H1 (cell line): ENCODE measurements at regions not wholly inside any gene's neighbourhood (a gene's known extent, or its start where the extent isn't known, plus 50 kb on each side); places are given as distances from the start of the nearest gene placed in this dataset.

ENCODE experiments used
- CTCF ChIA-PET: fragments of 300-600 bp; sonication (Branson Sonifier 250); formaldehyde crosslinking; loops from one replicate; lab custom pipeline; 2021; ENCODE audit not compliant: partially characterized antibody; lab: Charles Lee
- POLR2A ChIA-PET: fragments of 300-600 bp; sonication (Branson Sonifier 250); formaldehyde crosslinking; loops from one replicate; lab custom pipeline; 2021; ENCODE audit warnings: inconsistent platforms; ENCODE audit not compliant: partially characterized antibody; lab: Charles Lee
- DNase-seq, 2 experiments: peaks; one replicate each; pipeline versions ENCODE4 v3.0.0 to v3.0.0-alpha.2; 2010 to 2022; ENCODE audit warnings: low spot score in 2 of 2, low read depth in 1 of 2, mixed read lengths in 1 of 2
- FAIRE-seq: peaks from 2 replicates; lab custom pipeline; 2011; peaks lifted over from hg19 to GRCh38; lab: Jason Lieb, UNC
- H2AFZ ChIP-seq: 2 replicates; pipeline ENCODE4 v1.8.1; 2012; ENCODE audit warnings: low read length, inconsistent platforms
- H2AK5ac ChIP-seq: 2 replicates; pipeline ENCODE4 v1.6.1; 2013; ENCODE audit warnings: low read depth, low read length
- H2BK120ac ChIP-seq: replicated peaks from 2 replicates; pipeline ENCODE3; 2013; ENCODE audit warnings: low read depth, low read length, inconsistent platforms
- H2BK12ac ChIP-seq: 2 replicates; pipeline ENCODE4 v1.6.1; 2013; ENCODE audit warnings: low read depth, low read length
- H2BK15ac ChIP-seq: 2 replicates; pipeline ENCODE4 v1.6.1; 2013; ENCODE audit warnings: low read length
- H2BK20ac ChIP-seq: 2 replicates; pipeline ENCODE4 v1.6.1; 2013; ENCODE audit warnings: low read length
- H2BK5ac ChIP-seq: 2 replicates; pipeline ENCODE4 v1.6.1; 2013; ENCODE audit warnings: low read depth, low read length
- H3K14ac ChIP-seq: 2 replicates; pipeline ENCODE4 v1.6.1; 2013; ENCODE audit warnings: inconsistent platforms; ENCODE audit not compliant: insufficient read length
- H3K18ac ChIP-seq: 2 replicates; pipeline ENCODE4 v1.6.1; 2013; ENCODE audit warnings: low read length; ENCODE audit errors: extremely low read depth
- H3K23ac ChIP-seq: 2 replicates; pipeline ENCODE4 v1.6.1; 2013; ENCODE audit warnings: inconsistent platforms; ENCODE audit not compliant: insufficient read length
- H3K23me2 ChIP-seq: 2 replicates; pipeline ENCODE4 v1.6.1; 2013; ENCODE audit warnings: low read depth, low read length
- H3K27ac ChIP-seq: 2 replicates; pipeline ENCODE4 v1.6.1; 2011; ENCODE audit warnings: low read depth, low read length, inconsistent platforms
- H3K27me3 ChIP-seq, 4 experiments: replicated peaks in 1 of 4; 1 replicate in 1 of 4; 2 replicates in 3 of 4; pipeline versions ENCODE4 v1.6.1 to v1.8.1; 2011 to 2013; ENCODE audit warnings: low read length in 3 of 4, mild to moderate bottlenecking in 3 of 4, inconsistent platforms in 2 of 4, mixed read lengths in 2 of 4, moderate library complexity in 1 of 4; ENCODE audit not compliant: control insufficient read depth in 3 of 4, insufficient read depth in 3 of 4; ENCODE audit errors: extremely low read depth in 1 of 4
- H3K36me3 ChIP-seq, 4 experiments: 2 replicates each; pipeline versions ENCODE4 v1.6.1 to v1.8.1; 2011 to 2013; ENCODE audit warnings: mild to moderate bottlenecking in 4 of 4, low read length in 3 of 4, moderate library complexity in 2 of 4, control low read depth in 1 of 4, inconsistent platforms in 1 of 4; ENCODE audit not compliant: insufficient read depth in 4 of 4, control insufficient read depth in 2 of 4
- H3K4ac ChIP-seq: replicated peaks from 2 replicates; pipeline ENCODE3; 2013; ENCODE audit warnings: low read length, low read depth, mixed read lengths, inconsistent platforms; ENCODE audit not compliant: insufficient read length
- H3K4me1 ChIP-seq, 4 experiments: replicated peaks in 1 of 4; 1 replicate in 1 of 4; 2 replicates in 3 of 4; pipeline versions ENCODE4 v1.6.1 to v1.8.1; 2011 to 2013; ENCODE audit warnings: low read length in 3 of 4, inconsistent platforms in 2 of 4, mixed read lengths in 1 of 4; ENCODE audit not compliant: insufficient read depth in 4 of 4, control insufficient read depth in 3 of 4
- H3K4me2 ChIP-seq, 2 experiments: 2 replicates each; pipeline versions ENCODE4 v1.6.1 to v1.8.1; 2011 to 2013; ENCODE audit warnings: low read depth in 2 of 2, low read length in 2 of 2, control low read depth in 1 of 2, inconsistent platforms in 1 of 2, mild to moderate bottlenecking in 1 of 2; ENCODE audit not compliant: insufficient read depth in 1 of 2
- H3K4me3 ChIP-seq, 4 experiments: fragments of 200-600, 300-600 bp in 1 of 4; sonication (generic), shearing (Covaris generic), sonication (Bioruptor Twin) in 1 of 4; 2 replicates each; pipeline versions ENCODE4 v1.5.1 to v1.8.1; 2011 to 2016; ENCODE audit warnings: low read length in 4 of 4, low read depth in 3 of 4, control low read depth in 2 of 4, inconsistent platforms in 2 of 4, mild to moderate bottlenecking in 2 of 4, mixed read lengths in 1 of 4, moderate library complexity in 1 of 4; ENCODE audit not compliant: insufficient read depth in 2 of 4; ENCODE audit errors: extremely low read depth in 1 of 4
- H3K56ac ChIP-seq: replicated peaks from 2 replicates; pipeline ENCODE3; 2013; ENCODE audit warnings: low read depth, mild to moderate bottlenecking, mixed read lengths, low read length, inconsistent platforms; ENCODE audit not compliant: insufficient read length
- H3K79me1 ChIP-seq: 2 replicates; pipeline ENCODE4 v1.6.1; 2013; ENCODE audit warnings: low read depth, low read length, control low read depth
- H3K79me2 ChIP-seq, 2 experiments: 2 replicates each; pipeline versions ENCODE4 v1.6.1 to v1.8.1; 2012 to 2013; ENCODE audit warnings: low read length in 2 of 2, mild to moderate bottlenecking in 2 of 2, inconsistent platforms in 1 of 2; ENCODE audit not compliant: insufficient read depth in 2 of 2, control insufficient read depth in 1 of 2
- H3K9ac ChIP-seq, 4 experiments: replicated peaks in 1 of 4; 1 replicate in 1 of 4; 2 replicates in 3 of 4; pipeline versions ENCODE4 v1.6.1 to v1.8.1; 2011 to 2013; ENCODE audit warnings: low read depth in 3 of 4, low read length in 3 of 4, control low read depth in 2 of 4, mild to moderate bottlenecking in 2 of 4, moderate library complexity in 2 of 4, inconsistent platforms in 1 of 4; ENCODE audit errors: extremely low read depth in 1 of 4
- H3K9me3 ChIP-seq, 2 experiments: 2 replicates each; pipeline versions ENCODE4 v1.6.1 to v1.8.1; 2012 to 2013; ENCODE audit warnings: mild to moderate bottlenecking in 2 of 2, moderate library complexity in 2 of 2, control low read depth in 1 of 2, inconsistent platforms in 1 of 2, low read depth in 1 of 2, low read length in 1 of 2, mixed read lengths in 1 of 2; ENCODE audit not compliant: insufficient read depth in 2 of 2
- H4K20me1 ChIP-seq, 2 experiments: replicated peaks in 1 of 2; 2 replicates each; pipeline versions ENCODE3 to v1.8.1; 2011 to 2013; ENCODE audit warnings: inconsistent platforms in 2 of 2, low read length in 2 of 2, mild to moderate bottlenecking in 1 of 2; ENCODE audit not compliant: insufficient read depth in 2 of 2, control insufficient read depth in 1 of 2
- H4K5ac ChIP-seq: 2 replicates; pipeline ENCODE4 v1.6.1; 2013; ENCODE audit warnings: low read length, low read depth, mixed read lengths, inconsistent platforms; ENCODE audit not compliant: insufficient read length
- H4K8ac ChIP-seq: 2 replicates; pipeline ENCODE4 v1.8.0; 2013; ENCODE audit warnings: mild to moderate bottlenecking, moderate library complexity, low read length, inconsistent platforms; ENCODE audit not compliant: insufficient read depth; ENCODE audit errors: extremely low read depth
- H4K91ac ChIP-seq: replicated peaks from 2 replicates; pipeline ENCODE3; 2013; ENCODE audit warnings: low read length, mixed read lengths, inconsistent platforms; ENCODE audit not compliant: insufficient read length
- CEBPB ChIP-seq: IDR thresholded peaks from 2 replicates; pipeline ENCODE4 v1.6.1; 2012; ENCODE audit warnings: low read depth, low read length
- POLR2A ChIP-seq, 2 experiments: IDR thresholded peaks; 1 replicate in 1 of 2; 2 replicates in 1 of 2; pipeline ENCODE4 v1.6.1; 2011; ENCODE audit warnings: low read depth in 2 of 2, low read length in 2 of 2, mild to moderate bottlenecking in 2 of 2; ENCODE audit errors: control extremely low read depth in 1 of 2
- POLR2AphosphoS5 ChIP-seq: IDR thresholded peaks from 2 replicates; pipeline ENCODE4 v1.6.1; 2011; ENCODE audit warnings: low read depth, low read length
- RXRA ChIP-seq: IDR thresholded peaks from 2 replicates; pipeline ENCODE4 v1.6.1; 2011; ENCODE audit warnings: low read depth, mild to moderate bottlenecking, low read length, moderate library complexity; ENCODE audit not compliant: insufficient read depth
- SIN3A ChIP-seq, 2 experiments: IDR thresholded peaks in 1 of 2; conservative IDR thresholded peaks in 1 of 2; 2 replicates each; pipeline ENCODE4 v1.6.1; 2011 to 2012; ENCODE audit warnings: low read length in 2 of 2, improper control_type of control experiment in 1 of 2, low read depth in 1 of 2, mild to moderate bottlenecking in 1 of 2
- SP2 ChIP-seq: IDR thresholded peaks from 2 replicates; pipeline ENCODE4 v1.6.1; 2012; ENCODE audit warnings: mild to moderate bottlenecking, low read length, inconsistent platforms
- SP4 ChIP-seq: IDR thresholded peaks from 2 replicates; pipeline ENCODE4 v1.6.1; 2012; ENCODE audit warnings: low read length, inconsistent platforms
- TAF7 ChIP-seq: optimal IDR thresholded peaks from 2 replicates; pipeline ENCODE3; 2011; ENCODE audit warnings: low read depth, mild to moderate bottlenecking, inconsistent platforms, low read length, moderate library complexity, borderline replicate concordance
- ZNF274 ChIP-seq: IDR thresholded peaks from 2 replicates; pipeline ENCODE4 v1.7.0; 2012; ENCODE audit warnings: low read length, borderline replicate concordance; ENCODE audit errors: extremely low read depth
- TF ChIP-seq, protein P1 (sequence below), 3 experiments: IDR thresholded peaks; 1 replicate in 2 of 3; 2 replicates in 1 of 3; pipeline versions ENCODE4 v1.5.1 to v1.6.1; 2011; ENCODE audit warnings: low read length in 3 of 3, mild to moderate bottlenecking in 3 of 3, inconsistent platforms in 2 of 3, low read depth in 1 of 3, moderate library complexity in 1 of 3; ENCODE audit not compliant: insufficient read depth in 1 of 3; ENCODE audit errors: control extremely low read depth in 1 of 3
- TF ChIP-seq, protein P2 (sequence below): IDR thresholded peaks from 2 replicates; pipeline ENCODE4 v1.6.1; 2012; ENCODE audit warnings: inconsistent platforms
- TF ChIP-seq, protein P3 (sequence below): IDR thresholded peaks from 2 replicates; pipeline ENCODE4 v1.6.1; 2012; ENCODE audit warnings: low read length, inconsistent platforms

DNA sequence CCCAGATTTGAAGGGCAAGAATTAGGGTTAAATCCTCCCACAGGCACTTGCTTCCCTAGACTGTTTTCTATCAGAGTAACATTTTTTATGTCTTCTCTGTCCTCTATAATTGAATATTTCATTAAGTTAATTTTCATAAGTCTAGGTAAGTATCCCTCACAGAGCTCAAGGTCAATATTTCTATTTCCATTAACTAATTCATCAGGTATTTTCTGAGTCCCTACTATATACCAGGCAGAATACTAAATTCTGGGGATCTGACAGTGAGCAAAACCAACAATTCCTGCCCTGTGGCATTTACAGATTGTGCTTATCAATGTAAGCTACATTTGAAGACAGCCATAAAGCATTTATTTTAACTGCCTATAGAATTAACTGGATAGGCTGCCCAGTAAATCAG is 86.4 kb upstream of the RBBP8 start:
- no peak overlapping the region for H4K5ac ChIP-seq
- no peaks in the 10 kb centered on the region for H4K20me1 ChIP-seq
- no peak overlapping the region for H2AFZ ChIP-seq
- no peaks in the 10 kb centered on the region for H3K23me2 ChIP-seq
- no peaks in the 10 kb centered on the region for H3K27me3 ChIP-seq
- H2BK15ac ChIP-seq, result no peak overlapping the region
- ChIA-PET CTCF (interaction anchor here (1.4 to 2.6 kb wide), 3 partner anchors 12 to 137 kb away, joined by 3 to 9 read pairs (median 4); no protein-coding TSS in a partner anchor), POLR2A (no interaction called here)
- H3K9me3 ChIP-seq, result no peaks in the 10 kb centered on the region
- FAIRE-seq (no peak), DNase-seq (no peak)
- no peak overlapping the region for H3K18ac ChIP-seq
- H2BK20ac ChIP-seq, result no peak overlapping the region
- no peak overlapping the region for H3K23ac ChIP-seq
- no peak overlapping the region for H4K8ac ChIP-seq
- no peak overlapping the region for H3K14ac ChIP-seq
- no peak overlapping the region for H3K27ac ChIP-seq
- H2AK5ac ChIP-seq, result no peak overlapping the region
- no peak overlapping the region for H3K9ac ChIP-seq
- H3K79me2 ChIP-seq, result no peaks in the 10 kb centered on the region
- H2BK5ac ChIP-seq, result no peak overlapping the region
- H2BK120ac ChIP-seq, result no peak overlapping the region
- no peaks in the 10 kb centered on the region for H3K4me1 ChIP-seq
- no peak overlapping the region for H3K4ac ChIP-seq
- no peak overlapping the region for H3K4me3 ChIP-seq
- H3K56ac ChIP-seq, result no peak overlapping the region
- H3K4me2 ChIP-seq, result no peak overlapping the region
- no peak overlapping the region for H2BK12ac ChIP-seq
- H3K36me3 ChIP-seq, result no peaks in the 10 kb centered on the region
- no peak overlapping the region for H4K91ac ChIP-seq
- no peaks in the 10 kb centered on the region for H3K79me1 ChIP-seq
- no peak for TF ChIP-seq TAF7
- no peak for TF ChIP-seq POLR2A (IDR thresholded peaks at IDR 0.05; ENCODE audit: control extremely low read depth in 1 of 2, low read depth in 2 of 2, low read length in 2 of 2)
- TF ChIP-seq CEBPB, result no peak
- no peak for TF ChIP-seq ZNF274
- no peak for TF ChIP-seq POLR2AphosphoS5
- TF ChIP-seq, protein P1, sequence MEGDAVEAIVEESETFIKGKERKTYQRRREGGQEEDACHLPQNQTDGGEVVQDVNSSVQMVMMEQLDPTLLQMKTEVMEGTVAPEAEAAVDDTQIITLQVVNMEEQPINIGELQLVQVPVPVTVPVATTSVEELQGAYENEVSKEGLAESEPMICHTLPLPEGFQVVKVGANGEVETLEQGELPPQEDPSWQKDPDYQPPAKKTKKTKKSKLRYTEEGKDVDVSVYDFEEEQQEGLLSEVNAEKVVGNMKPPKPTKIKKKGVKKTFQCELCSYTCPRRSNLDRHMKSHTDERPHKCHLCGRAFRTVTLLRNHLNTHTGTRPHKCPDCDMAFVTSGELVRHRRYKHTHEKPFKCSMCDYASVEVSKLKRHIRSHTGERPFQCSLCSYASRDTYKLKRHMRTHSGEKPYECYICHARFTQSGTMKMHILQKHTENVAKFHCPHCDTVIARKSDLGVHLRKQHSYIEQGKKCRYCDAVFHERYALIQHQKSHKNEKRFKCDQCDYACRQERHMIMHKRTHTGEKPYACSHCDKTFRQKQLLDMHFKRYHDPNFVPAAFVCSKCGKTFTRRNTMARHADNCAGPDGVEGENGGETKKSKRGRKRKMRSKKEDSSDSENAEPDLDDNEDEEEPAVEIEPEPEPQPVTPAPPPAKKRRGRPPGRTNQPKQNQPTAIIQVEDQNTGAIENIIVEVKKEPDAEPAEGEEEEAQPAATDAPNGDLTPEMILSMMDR (IDR thresholded peaks at IDR 0.05; ENCODE audit: control extremely low read depth in 1 of 3, insufficient read depth in 1 of 3, low read depth in 1 of 3, low read length in 3 of 3), result no peak
- TF ChIP-seq, protein P2, sequence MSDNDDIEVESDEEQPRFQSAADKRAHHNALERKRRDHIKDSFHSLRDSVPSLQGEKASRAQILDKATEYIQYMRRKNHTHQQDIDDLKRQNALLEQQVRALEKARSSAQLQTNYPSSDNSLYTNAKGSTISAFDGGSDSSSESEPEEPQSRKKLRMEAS, result no peak
- TF ChIP-seq, protein P3, sequence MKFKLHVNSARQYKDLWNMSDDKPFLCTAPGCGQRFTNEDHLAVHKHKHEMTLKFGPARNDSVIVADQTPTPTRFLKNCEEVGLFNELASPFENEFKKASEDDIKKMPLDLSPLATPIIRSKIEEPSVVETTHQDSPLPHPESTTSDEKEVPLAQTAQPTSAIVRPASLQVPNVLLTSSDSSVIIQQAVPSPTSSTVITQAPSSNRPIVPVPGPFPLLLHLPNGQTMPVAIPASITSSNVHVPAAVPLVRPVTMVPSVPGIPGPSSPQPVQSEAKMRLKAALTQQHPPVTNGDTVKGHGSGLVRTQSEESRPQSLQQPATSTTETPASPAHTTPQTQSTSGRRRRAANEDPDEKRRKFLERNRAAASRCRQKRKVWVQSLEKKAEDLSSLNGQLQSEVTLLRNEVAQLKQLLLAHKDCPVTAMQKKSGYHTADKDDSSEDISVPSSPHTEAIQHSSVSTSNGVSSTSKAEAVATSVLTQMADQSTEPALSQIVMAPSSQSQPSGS, result no peak
- TF ChIP-seq RXRA, result no peak
- no peak for TF ChIP-seq SP2
- TF ChIP-seq SIN3A (conservative IDR thresholded peaks at IDR 0.05 in 1 of 2, IDR thresholded peaks at IDR 0.05 in 1 of 2; ENCODE audit: low read depth in 1 of 2, low read length in 2 of 2), result no peak
- TF ChIP-seq SP4, result no peak
